Hepatocyte (in vitro differentiated cells): ENCODE measurements at regions not wholly inside any gene's neighbourhood (a gene's known extent, or its start where the extent isn't known, plus 50 kb on each side); places are given as distances from the start of the nearest gene placed in this dataset.

Experiments used
- DNase-seq: peaks from one replicate; pipeline ENCODE4 v3.0.0-alpha.2; 2016; ENCODE audit warnings: low spot score
- H2AFZ ChIP-seq: fragments of 200-600 bp; sonication (generic); 2 replicates; pipeline ENCODE4 v1.6.0; 2016; ENCODE audit warnings: antibody characterized with exemption, mild to moderate bottlenecking
- H3K27ac ChIP-seq: fragments of 200-600 bp; sonication (generic); 2 replicates; pipeline ENCODE4 v1.5.1; 2016; ENCODE audit warnings: mild to moderate bottlenecking
- H3K27me3 ChIP-seq: fragments of 200-600 bp; sonication (generic); 2 replicates; pipeline ENCODE4 v1.6.1; 2016
- H3K36me3 ChIP-seq: fragments of 200-600 bp; sonication (generic); replicated peaks from 2 replicates; pipeline ENCODE4 v1.5.1; 2016; ENCODE audit warnings: low read depth; ENCODE audit not compliant: insufficient read depth
- H3K4me1 ChIP-seq: fragments of 200-600 bp; sonication (generic); 2 replicates; pipeline ENCODE4 v1.5.1; 2016; ENCODE audit warnings: mild to moderate bottlenecking, moderate library complexity; ENCODE audit not compliant: insufficient read depth
- H3K4me2 ChIP-seq: fragments of 200-600 bp; sonication (generic); 2 replicates; pipeline ENCODE4 v1.6.0; 2016
- H3K4me3 ChIP-seq: fragments of 200-600 bp; sonication (generic); 2 replicates; pipeline ENCODE4 v1.5.1; 2016; ENCODE audit warnings: mild to moderate bottlenecking
- H3K79me2 ChIP-seq: fragments of 200-600 bp; sonication (generic); 2 replicates; pipeline ENCODE4 v1.6.0; 2017; ENCODE audit warnings: mild to moderate bottlenecking
- H3K9me2 ChIP-seq: fragments of 200-600 bp; sonication (generic); replicated peaks from 2 replicates; pipeline ENCODE4 v1.6.0; 2017; ENCODE audit warnings: mild to moderate bottlenecking; ENCODE audit not compliant: insufficient read depth
- H3K9me3 ChIP-seq: fragments of 200-600 bp; sonication (generic); 2 replicates; pipeline ENCODE4 v1.5.1; 2016; ENCODE audit warnings: low read depth, mild to moderate bottlenecking
- H4K20me1 ChIP-seq: fragments of 200-600 bp; sonication (generic); 2 replicates; pipeline ENCODE4 v1.6.0; 2016; ENCODE audit warnings: mild to moderate bottlenecking; ENCODE audit not compliant: insufficient read depth, poor library complexity, severe bottlenecking
- EZH2 ChIP-seq: fragments of 200-600 bp; sonication (generic); IDR thresholded peaks from 2 replicates; pipeline ENCODE4 v1.6.1; 2016; ENCODE audit warnings: antibody characterized with exemption, mild to moderate bottlenecking, borderline replicate concordance
- EZH2phosphoT487 ChIP-seq: fragments of 200-600 bp; sonication (generic); IDR thresholded peaks from one replicate; pipeline ENCODE4 v1.6.1; 2018; ENCODE audit warnings: antibody characterized with exemption, mild to moderate bottlenecking, low read depth, moderate library complexity; ENCODE audit not compliant: unreplicated experiment, severe bottlenecking
- WGBS: methylation state at CpG from one replicate; pipeline ENCODE4 v1.1.6; 2016; ENCODE audit warnings: low lambda C conversion rate; ENCODE audit errors: missing lambda C conversion rate; 5-methylcytosine and 5-hydroxymethylcytosine counted together
- TF ChIP-seq, protein P1 (sequence below): fragments of 200-600 bp; sonication (generic); IDR thresholded peaks from 2 replicates; pipeline ENCODE4 v1.5.1; 2016; ENCODE audit warnings: antibody characterized with exemption, mild to moderate bottlenecking; ENCODE audit not compliant: poor library complexity

DNA sequence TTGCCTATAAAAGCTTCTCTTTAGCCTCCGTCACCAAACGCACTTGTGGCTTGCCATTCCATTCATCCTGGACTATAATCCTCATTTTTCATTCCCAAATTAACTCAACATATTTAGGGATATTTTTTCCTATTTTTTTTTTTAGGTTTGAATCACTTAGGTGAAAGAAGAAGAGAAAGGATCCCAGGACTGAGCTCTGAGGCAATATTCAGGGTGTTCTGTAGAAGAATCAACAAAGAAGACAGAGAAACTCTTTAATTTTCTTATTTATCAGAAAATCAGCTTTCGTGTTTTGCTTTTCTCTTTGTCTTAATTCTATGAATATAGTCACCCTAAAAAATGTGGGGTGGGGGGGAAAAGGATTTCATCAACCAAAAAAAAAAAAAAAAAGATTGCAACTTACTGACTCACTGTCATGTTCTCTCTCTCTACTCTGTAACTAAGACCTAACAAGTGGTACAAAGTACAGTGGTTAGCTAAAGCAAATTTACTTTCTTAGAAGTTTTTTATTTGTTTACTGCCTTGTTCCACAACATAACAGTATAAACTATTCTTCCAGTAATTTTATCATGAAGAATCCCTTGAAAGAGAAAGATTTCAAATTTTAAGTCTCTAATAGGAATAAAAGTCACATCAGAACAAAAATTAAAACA is 272.0 kb downstream of the DHX15 start:
- 83% methylated on average over 3 of the region's 3 CpGs for WGBS

DNA sequence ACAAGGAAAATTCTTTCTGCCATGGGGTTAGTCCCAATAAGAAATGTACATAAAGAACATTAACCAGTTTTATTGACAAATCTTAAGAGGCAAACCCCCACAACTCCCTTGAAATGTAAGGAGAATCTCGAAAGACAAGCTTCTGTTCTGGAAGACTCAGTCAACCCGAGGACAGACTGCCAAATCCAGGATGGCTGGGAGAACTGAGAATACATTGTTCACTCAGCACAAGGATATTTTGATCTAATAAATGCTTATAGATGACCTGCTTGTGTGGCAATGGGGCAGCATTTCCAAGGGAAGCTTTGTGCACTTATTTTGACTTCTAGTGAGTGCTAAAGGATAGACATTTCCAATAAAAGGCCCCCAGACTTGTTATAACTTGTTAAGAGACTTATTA is 280.4 kb downstream of the DHX15 start:
- H4K20me1 ChIP-seq = no peaks in the 10 kb centered on the region
- H3K36me3 ChIP-seq = no peaks in the 10 kb centered on the region
- DNase-seq = no peak
- H3K27ac ChIP-seq = no peak overlapping the region
- no peak overlapping the region for H3K4me3 ChIP-seq
- 87% methylated on average over 2 of the region's 2 CpGs for WGBS
- no peaks in the 10 kb centered on the region for H3K4me1 ChIP-seq
- H3K9me2 ChIP-seq = no peaks in the 10 kb centered on the region
- no peak overlapping the region for H2AFZ ChIP-seq
- H3K9me3 ChIP-seq = no peaks in the 10 kb centered on the region
- no peaks in the 10 kb centered on the region for H3K79me2 ChIP-seq
- TF ChIP-seq EZH2phosphoT487 = no peak
- TF ChIP-seq, protein P1, sequence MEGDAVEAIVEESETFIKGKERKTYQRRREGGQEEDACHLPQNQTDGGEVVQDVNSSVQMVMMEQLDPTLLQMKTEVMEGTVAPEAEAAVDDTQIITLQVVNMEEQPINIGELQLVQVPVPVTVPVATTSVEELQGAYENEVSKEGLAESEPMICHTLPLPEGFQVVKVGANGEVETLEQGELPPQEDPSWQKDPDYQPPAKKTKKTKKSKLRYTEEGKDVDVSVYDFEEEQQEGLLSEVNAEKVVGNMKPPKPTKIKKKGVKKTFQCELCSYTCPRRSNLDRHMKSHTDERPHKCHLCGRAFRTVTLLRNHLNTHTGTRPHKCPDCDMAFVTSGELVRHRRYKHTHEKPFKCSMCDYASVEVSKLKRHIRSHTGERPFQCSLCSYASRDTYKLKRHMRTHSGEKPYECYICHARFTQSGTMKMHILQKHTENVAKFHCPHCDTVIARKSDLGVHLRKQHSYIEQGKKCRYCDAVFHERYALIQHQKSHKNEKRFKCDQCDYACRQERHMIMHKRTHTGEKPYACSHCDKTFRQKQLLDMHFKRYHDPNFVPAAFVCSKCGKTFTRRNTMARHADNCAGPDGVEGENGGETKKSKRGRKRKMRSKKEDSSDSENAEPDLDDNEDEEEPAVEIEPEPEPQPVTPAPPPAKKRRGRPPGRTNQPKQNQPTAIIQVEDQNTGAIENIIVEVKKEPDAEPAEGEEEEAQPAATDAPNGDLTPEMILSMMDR = no peak
- TF ChIP-seq EZH2 = no peak
- peaks cover 3% of the 10 kb centered on the region for H3K27me3 ChIP-seq
- no peak overlapping the region for H3K4me2 ChIP-seq

More for the DNA sequence above, 272.0 kb downstream of the DHX15 start:
- no peak for TF ChIP-seq EZH2phosphoT487
- TF ChIP-seq, protein P1 = no peak
- no peak for TF ChIP-seq EZH2
- H4K20me1 ChIP-seq = no peaks in the 10 kb centered on the region
- no peaks in the 10 kb centered on the region for H3K36me3 ChIP-seq
- peaks cover 8% of the 10 kb centered on the region for H3K4me1 ChIP-seq
- DNase-seq = no peak
- no peaks in the 10 kb centered on the region for H3K27me3 ChIP-seq
- no peaks in the 10 kb centered on the region for H3K9me2 ChIP-seq
- H3K79me2 ChIP-seq = no peaks in the 10 kb centered on the region
- no peak overlapping the region for H3K4me3 ChIP-seq
- no peak overlapping the region for H2AFZ ChIP-seq
- no peaks in the 10 kb centered on the region for H3K9me3 ChIP-seq
- peak overlapping the region; percentile 63 for H3K27ac ChIP-seq
- H3K4me2 ChIP-seq = peak overlapping the region; percentile 26

DNA sequence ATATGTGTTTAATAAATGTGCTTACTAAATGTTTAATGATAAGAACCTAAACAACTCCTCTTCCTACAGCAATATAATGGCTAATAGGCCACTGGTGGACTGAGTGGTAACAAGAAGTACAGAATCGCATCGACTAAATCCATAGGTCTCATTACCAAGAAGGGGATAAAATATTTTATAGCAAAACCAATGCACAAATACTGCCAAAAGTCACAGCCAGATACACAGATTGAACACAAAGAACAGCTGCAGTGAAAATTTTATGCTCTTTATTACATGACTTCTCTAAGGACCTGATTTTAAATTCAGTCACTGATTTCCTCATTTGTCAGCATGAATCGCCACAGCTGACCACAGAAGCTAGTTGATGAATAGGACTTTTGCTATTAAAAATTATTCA is 285.4 kb downstream of the DHX15 start:
- Histone ChIP-seq H3K9me2 (no peaks in the 10 kb centered on the region), H3K9me3 (no peaks in the 10 kb centered on the region), H3K4me1 (no peaks in the 10 kb centered on the region), H4K20me1 (no peaks in the 10 kb centered on the region), H3K4me2 (no peak overlapping the region), H3K36me3 (no peaks in the 10 kb centered on the region), H3K27ac (no peak overlapping the region), H2AFZ (no peak overlapping the region), H3K79me2 (no peaks in the 10 kb centered on the region), H3K4me3 (no peak overlapping the region), H3K27me3 (peaks cover 3% of the 10 kb centered on the region)
- TF ChIP-seq, protein P1 = no peak
- TF ChIP-seq EZH2 (no peak), EZH2phosphoT487 (no peak)
- WGBS = 78% methylated on average over 3 of the region's 3 CpGs
- DNase-seq = no peak
